ENCODE measurements at regions not wholly inside any gene's neighbourhood (a gene's known extent, or its start where the extent isn't known, plus 50 kb on each side); places are given as distances from the start of the nearest gene placed in this dataset.

DNA sequence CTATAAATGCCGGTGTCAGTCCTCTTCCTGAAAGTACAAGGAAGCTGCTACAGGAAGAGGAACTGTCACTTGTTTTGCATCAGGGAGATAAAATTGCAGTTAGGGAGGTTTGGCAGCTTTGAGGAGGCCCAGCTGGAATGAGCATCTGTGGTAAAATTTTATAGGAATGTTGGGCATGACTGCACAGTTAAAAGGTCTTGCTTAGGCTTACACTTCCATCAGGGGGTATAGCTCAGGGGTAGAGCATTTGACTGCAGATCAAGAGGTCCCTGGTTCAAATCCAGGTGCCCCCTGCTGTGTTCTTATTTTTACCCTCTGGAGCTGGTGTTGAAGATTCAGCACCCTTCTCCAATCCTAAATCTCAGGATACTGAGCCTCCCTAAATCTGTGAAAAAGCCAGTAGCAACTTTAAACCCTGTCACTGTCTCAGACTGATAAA, 65.9 kb downstream of the ZNF467 start:
- Histone ChIP-seq H3K9ac (ENCODE audit: low read depth in 1 of 2, low read length in 2 of 2) (no peak overlapping the region), H3K4me1 (ENCODE audit: control insufficient read depth in 4 of 4, insufficient read depth in 4 of 4, low read length in 3 of 4) (no peaks in the 10 kb centered on the region), H3K27ac (ENCODE audit: low read depth in 1 of 2, low read length in 2 of 2) (no peak overlapping the region), H3K27me3 (ENCODE audit: control insufficient read depth in 4 of 4, insufficient read depth in 4 of 4, low read length in 3 of 4) (no peaks in the 10 kb centered on the region), H3K36me3 (ENCODE audit: control insufficient read depth in 4 of 4, insufficient read depth in 3 of 4, low read depth in 1 of 4, low read length in 3 of 4) (no peaks in the 10 kb centered on the region), H3K4me3 (ENCODE audit: low read depth in 1 of 3, low read length in 3 of 3) (no peak overlapping the region), H3K9me3 (ENCODE audit: control insufficient read depth in 4 of 4, low read length in 3 of 4) (peaks cover 0 to 11% (median 6%) of the 10 kb centered on the region in 4 donors)
- TF ChIP-seq FOXA1 (IDR thresholded peaks at IDR 0.05) (no peak), RXRA (IDR thresholded peaks at IDR 0.05) (no peak), RAD21 (IDR thresholded peaks at IDR 0.05) (no peak), GABPA (IDR thresholded peaks at IDR 0.05 in 1 of 2, conservative IDR thresholded peaks at IDR 0.05 in 1 of 2) (no peak), HNF4G (IDR thresholded peaks at IDR 0.05) (no peak), ZBTB33 (IDR thresholded peaks at IDR 0.05) (no peak), EGR1 (IDR thresholded peaks at IDR 0.05; ENCODE audit: low read depth in 2 of 2) (no peak)
- no peak for DNase-seq (ENCODE audit: low spot score)
- WGBS, result 57% methylated on average over 1 of the region's 1 CpG

DNA sequence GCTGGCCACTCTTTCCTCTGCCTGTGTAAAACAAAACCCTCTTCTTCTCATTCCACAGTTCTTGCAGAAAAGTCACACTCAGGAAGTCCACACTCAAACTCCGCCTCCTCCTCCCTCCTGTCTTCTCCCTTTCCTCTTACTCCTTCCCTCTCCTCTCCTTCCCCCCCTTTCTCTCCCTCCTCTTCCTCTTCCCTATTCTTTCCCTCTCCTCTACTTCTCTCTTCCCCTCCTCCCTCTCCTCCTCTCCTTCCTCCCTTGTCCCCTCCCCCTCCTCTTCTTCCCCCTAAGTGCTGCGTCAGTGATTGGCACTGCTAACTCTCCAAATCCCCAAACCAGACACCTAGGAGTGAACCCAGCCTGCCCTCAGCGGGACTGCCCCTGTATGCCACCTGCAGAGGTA, 67.0 kb downstream of the ZNF467 start:
- Histone ChIP-seq H3K27ac (ENCODE audit: low read depth in 1 of 2, low read length in 2 of 2) (no peak overlapping the region), H3K9ac (ENCODE audit: low read depth in 1 of 2, low read length in 2 of 2) (no peak overlapping the region), H3K36me3 (ENCODE audit: control insufficient read depth in 4 of 4, insufficient read depth in 3 of 4, low read depth in 1 of 4, low read length in 3 of 4) (no peaks in the 10 kb centered on the region), H3K9me3 (ENCODE audit: control insufficient read depth in 4 of 4, low read length in 3 of 4) (peaks cover 0 to 11% (median 5%) of the 10 kb centered on the region in 4 donors), H3K4me3 (ENCODE audit: low read depth in 1 of 3, low read length in 3 of 3) (no peak overlapping the region), H3K4me1 (ENCODE audit: control insufficient read depth in 4 of 4, insufficient read depth in 4 of 4, low read length in 3 of 4) (no peaks in the 10 kb centered on the region), H3K27me3 (ENCODE audit: control insufficient read depth in 4 of 4, insufficient read depth in 4 of 4, low read length in 3 of 4) (no peaks in the 10 kb centered on the region)
- 72% methylated on average over 3 of the region's 3 CpGs for WGBS
- TF ChIP-seq GABPA (IDR thresholded peaks at IDR 0.05 in 1 of 2, conservative IDR thresholded peaks at IDR 0.05 in 1 of 2), result no peak
- TF ChIP-seq RXRA (IDR thresholded peaks at IDR 0.05), result no peak
- no peak for DNase-seq (ENCODE audit: low spot score)

GRCh38 chr7:149704507-149704906, 68.9 kb downstream of the ZNF467 start:
- Histone ChIP-seq H3K9me3 (ENCODE audit: control insufficient read depth in 4 of 4, low read length in 3 of 4) (peaks cover 2 to 7% (median 3%) of the 10 kb centered on the region in 4 donors), H3K4me1 (ENCODE audit: control insufficient read depth in 4 of 4, insufficient read depth in 4 of 4, low read length in 3 of 4) (no peaks in the 10 kb centered on the region), H3K27ac (ENCODE audit: low read depth in 1 of 2, low read length in 2 of 2) (no peak overlapping the region), H3K9ac (ENCODE audit: low read depth in 1 of 2, low read length in 2 of 2) (no peak overlapping the region), H3K4me3 (ENCODE audit: low read depth in 1 of 3, low read length in 3 of 3) (no peak overlapping the region), H3K27me3 (ENCODE audit: control insufficient read depth in 4 of 4, insufficient read depth in 4 of 4, low read length in 3 of 4) (no peaks in the 10 kb centered on the region), H3K36me3 (ENCODE audit: control insufficient read depth in 4 of 4, insufficient read depth in 3 of 4, low read depth in 1 of 4, low read length in 3 of 4) (no peaks in the 10 kb centered on the region)
- WGBS, result 88% methylated on average over 2 of the region's 2 CpGs
- no peak for DNase-seq (ENCODE audit: low spot score)
- TF ChIP-seq, protein P1, sequence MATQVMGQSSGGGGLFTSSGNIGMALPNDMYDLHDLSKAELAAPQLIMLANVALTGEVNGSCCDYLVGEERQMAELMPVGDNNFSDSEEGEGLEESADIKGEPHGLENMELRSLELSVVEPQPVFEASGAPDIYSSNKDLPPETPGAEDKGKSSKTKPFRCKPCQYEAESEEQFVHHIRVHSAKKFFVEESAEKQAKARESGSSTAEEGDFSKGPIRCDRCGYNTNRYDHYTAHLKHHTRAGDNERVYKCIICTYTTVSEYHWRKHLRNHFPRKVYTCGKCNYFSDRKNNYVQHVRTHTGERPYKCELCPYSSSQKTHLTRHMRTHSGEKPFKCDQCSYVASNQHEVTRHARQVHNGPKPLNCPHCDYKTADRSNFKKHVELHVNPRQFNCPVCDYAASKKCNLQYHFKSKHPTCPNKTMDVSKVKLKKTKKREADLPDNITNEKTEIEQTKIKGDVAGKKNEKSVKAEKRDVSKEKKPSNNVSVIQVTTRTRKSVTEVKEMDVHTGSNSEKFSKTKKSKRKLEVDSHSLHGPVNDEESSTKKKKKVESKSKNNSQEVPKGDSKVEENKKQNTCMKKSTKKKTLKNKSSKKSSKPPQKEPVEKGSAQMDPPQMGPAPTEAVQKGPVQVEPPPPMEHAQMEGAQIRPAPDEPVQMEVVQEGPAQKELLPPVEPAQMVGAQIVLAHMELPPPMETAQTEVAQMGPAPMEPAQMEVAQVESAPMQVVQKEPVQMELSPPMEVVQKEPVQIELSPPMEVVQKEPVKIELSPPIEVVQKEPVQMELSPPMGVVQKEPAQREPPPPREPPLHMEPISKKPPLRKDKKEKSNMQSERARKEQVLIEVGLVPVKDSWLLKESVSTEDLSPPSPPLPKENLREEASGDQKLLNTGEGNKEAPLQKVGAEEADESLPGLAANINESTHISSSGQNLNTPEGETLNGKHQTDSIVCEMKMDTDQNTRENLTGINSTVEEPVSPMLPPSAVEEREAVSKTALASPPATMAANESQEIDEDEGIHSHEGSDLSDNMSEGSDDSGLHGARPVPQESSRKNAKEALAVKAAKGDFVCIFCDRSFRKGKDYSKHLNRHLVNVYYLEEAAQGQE (IDR thresholded peaks at IDR 0.05), result no peak
- TF ChIP-seq TAF1 (conservative IDR thresholded peaks at IDR 0.05), result no peak
